ENCODE measurements at regions not wholly inside any gene's neighbourhood (a gene's known extent, or its start where the extent isn't known, plus 50 kb on each side); places are given as distances from the start of the nearest gene placed in this dataset.

DNA sequence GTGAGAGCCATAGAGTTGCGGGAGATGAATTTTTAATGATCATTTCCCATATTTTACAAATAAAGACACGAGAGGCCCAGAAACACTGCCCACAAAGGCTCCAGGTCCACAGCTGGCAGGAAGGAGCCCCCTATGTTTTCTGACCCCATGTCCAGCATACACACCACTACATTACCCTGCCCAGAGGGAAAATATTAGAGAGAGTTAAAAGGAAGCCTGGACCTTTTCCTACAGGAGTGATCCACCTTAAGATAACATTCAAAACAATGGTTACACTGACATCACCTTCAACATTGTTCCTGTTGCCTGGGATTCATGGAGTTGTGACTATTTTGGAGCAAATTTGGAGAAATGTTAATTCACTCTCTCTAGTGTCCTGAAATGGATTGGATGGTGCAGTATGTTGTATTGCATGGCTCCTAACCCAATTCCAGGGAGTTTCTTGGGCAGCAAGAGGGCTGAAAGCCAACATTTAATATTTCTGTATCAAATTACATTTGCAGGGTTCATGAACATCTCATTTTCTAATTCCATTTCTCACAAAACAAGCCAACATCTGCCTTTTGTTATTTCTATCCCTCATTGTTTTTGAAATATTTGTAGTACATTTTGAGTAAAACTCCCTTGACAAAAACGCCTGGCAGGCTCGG, 172.5 kb downstream of the DLEU7 start:
- TF ChIP-seq, protein P1, sequence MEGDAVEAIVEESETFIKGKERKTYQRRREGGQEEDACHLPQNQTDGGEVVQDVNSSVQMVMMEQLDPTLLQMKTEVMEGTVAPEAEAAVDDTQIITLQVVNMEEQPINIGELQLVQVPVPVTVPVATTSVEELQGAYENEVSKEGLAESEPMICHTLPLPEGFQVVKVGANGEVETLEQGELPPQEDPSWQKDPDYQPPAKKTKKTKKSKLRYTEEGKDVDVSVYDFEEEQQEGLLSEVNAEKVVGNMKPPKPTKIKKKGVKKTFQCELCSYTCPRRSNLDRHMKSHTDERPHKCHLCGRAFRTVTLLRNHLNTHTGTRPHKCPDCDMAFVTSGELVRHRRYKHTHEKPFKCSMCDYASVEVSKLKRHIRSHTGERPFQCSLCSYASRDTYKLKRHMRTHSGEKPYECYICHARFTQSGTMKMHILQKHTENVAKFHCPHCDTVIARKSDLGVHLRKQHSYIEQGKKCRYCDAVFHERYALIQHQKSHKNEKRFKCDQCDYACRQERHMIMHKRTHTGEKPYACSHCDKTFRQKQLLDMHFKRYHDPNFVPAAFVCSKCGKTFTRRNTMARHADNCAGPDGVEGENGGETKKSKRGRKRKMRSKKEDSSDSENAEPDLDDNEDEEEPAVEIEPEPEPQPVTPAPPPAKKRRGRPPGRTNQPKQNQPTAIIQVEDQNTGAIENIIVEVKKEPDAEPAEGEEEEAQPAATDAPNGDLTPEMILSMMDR (IDR thresholded peaks at IDR 0.05; ENCODE audit: low read length) = no peak
- no peak for TF ChIP-seq EZH2 (IDR thresholded peaks at IDR 0.05; ENCODE audit: borderline replicate concordance, low read length)

Data from OCI-LY1 (cell line).